NCI-H774 (cell line): ENCODE measurements at regions not wholly inside any gene's neighbourhood (a gene's known extent, or its start where the extent isn't known, plus 50 kb on each side); places are given as distances from the start of the nearest gene placed in this dataset.
"Not testable (repeated sequence)": the region's sequence is repeated elsewhere in the genome, so short reads cannot be mapped to it uniquely, and the experiment has no call there.

Experiments
- DNase-seq: peaks from one replicate; lab custom pipeline; 2025; lab: John Stamatoyannopoulos, UW

- DNase-seq, result no peak
Observed at GRCh38 chr12:72162875-72163274, 109.3 kb upstream of the TRHDE start.

GRCh38 chr12:72168851-72169250 lies 103.3 kb upstream of the TRHDE start:
- no peak for DNase-seq

GRCh38 chr12:72173974-72174373 lies 98.2 kb upstream of the TRHDE start:
- DNase-seq, result no peak

GRCh38 chr12:72178244-72178643 lies 93.9 kb upstream of the TRHDE start:
- DNase-seq, result no peak

GRCh38 chr12:72178871-72179270 lies 93.3 kb upstream of the TRHDE start:
- DNase-seq, result no peak

GRCh38 chr12:72179841-72180240 lies 92.3 kb upstream of the TRHDE start:
- no peak for DNase-seq

GRCh38 chr12:72184971-72185533 lies 87.1 kb upstream of the TRHDE start:
- DNase-seq, result not testable (repeated sequence)

- DNase-seq, result no peak
Observed at GRCh38 chr12:72189266-72189665, 82.9 kb upstream of the TRHDE start.

- DNase-seq, result no peak
Observed at GRCh38 chr12:72191761-72192160, 80.4 kb upstream of the TRHDE start.

- no peak for DNase-seq
Observed at GRCh38 chr12:72197790-72198189, 74.4 kb upstream of the TRHDE start.

- DNase-seq, result no peak
Observed at GRCh38 chr12:72201457-72201856, 70.7 kb upstream of the TRHDE start.

GRCh38 chr12:72203764-72204335 lies 68.3 kb upstream of the TRHDE start:
- no peak for DNase-seq

GRCh38 chr12:72207079-72207478 lies 65.1 kb upstream of the TRHDE start:
- DNase-seq, result no peak

GRCh38 chr12:72207486-72208409 lies 64.4 kb upstream of the TRHDE start:
- no peak for DNase-seq

- no peak for DNase-seq
Observed at GRCh38 chr12:72209086-72209485, 63.1 kb upstream of the TRHDE start.

- DNase-seq, result no peak
Observed at GRCh38 chr12:72214163-72214562, 58.0 kb upstream of the TRHDE start.

GRCh38 chr12:72215287-72215686 lies 56.9 kb upstream of the TRHDE start:
- DNase-seq, result not testable (repeated sequence)

GRCh38 chr12:72219937-72220336 lies 52.2 kb upstream of the TRHDE start:
- DNase-seq, result no peak
